GM06990 (cell line): ENCODE measurements at regions not wholly inside any gene's neighbourhood (a gene's known extent, or its start where the extent isn't known, plus 50 kb on each side); places are given as distances from the start of the nearest gene placed in this dataset.
A peak's percentile ranks its signal among the peaks of the same experiment; 100 is the strongest.
"Not testable (repeated sequence)": the region's sequence is repeated elsewhere in the genome, so short reads cannot be mapped to it uniquely, and the experiment has no call there.

ENCODE experiments used
- DNase-seq: peaks from one replicate; pipeline ENCODE4 v3.0.0-alpha.2; 2011; ENCODE audit not compliant: insufficient read length; ENCODE audit errors: extremely low read depth
- H3K27me3 ChIP-seq: replicated peaks from 2 replicates; pipeline ENCODE4 v1.6.0; 2011; ENCODE audit warnings: low read length; ENCODE audit not compliant: control insufficient read depth, insufficient read depth
- H3K36me3 ChIP-seq: 2 replicates; pipeline ENCODE4 v1.5.1; 2011; ENCODE audit warnings: low read length; ENCODE audit not compliant: control insufficient read depth, insufficient read depth
- H3K4me3 ChIP-seq: replicated peaks from 2 replicates; pipeline ENCODE4 v1.5.1; 2011; ENCODE audit warnings: low read depth, mild to moderate bottlenecking, control low read depth, low read length
- CTCF ChIP-seq: IDR thresholded peaks from 2 replicates; pipeline ENCODE4 v1.5.1; 2011; ENCODE audit warnings: low read length, control low read depth, mild to moderate bottlenecking, inconsistent platforms; ENCODE audit not compliant: insufficient read depth, poor library complexity, severe bottlenecking

GRCh38 chr10:26627324-26627723 lies 70.2 kb upstream of the PDSS1 start:
- peak; percentile 24 for DNase-seq
- Histone ChIP-seq H3K4me3 (no peak overlapping the region), H3K36me3 (no peaks in the 10 kb centered on the region), H3K27me3 (no peaks in the 10 kb centered on the region)
- TF ChIP-seq CTCF = peak; percentile 23

- no peaks in the 10 kb centered on the region for H3K27me3 ChIP-seq
- H3K36me3 ChIP-seq = no peaks in the 10 kb centered on the region
- DNase-seq = no peak
- TF ChIP-seq CTCF = no peak
- no peak overlapping the region for H3K4me3 ChIP-seq
Measured at GRCh38 chr10:26628395-26628794, 69.1 kb upstream of the PDSS1 start.

GRCh38 chr10:26632171-26632570 lies 65.3 kb upstream of the PDSS1 start:
- not testable (repeated sequence) for H3K4me3 ChIP-seq, DNase-seq, H3K36me3 ChIP-seq, H3K27me3 ChIP-seq

GRCh38 chr10:26634111-26634510 lies 63.4 kb upstream of the PDSS1 start:
- H3K4me3 ChIP-seq, DNase-seq, H3K36me3 ChIP-seq, H3K27me3 ChIP-seq: not testable (repeated sequence)

- no peak for TF ChIP-seq CTCF
- DNase-seq = no peak
- no peaks in the 10 kb centered on the region for H3K36me3 ChIP-seq
- no peaks in the 10 kb centered on the region for H3K27me3 ChIP-seq
- no peak overlapping the region for H3K4me3 ChIP-seq
Measured at GRCh38 chr10:26637521-26638275, 59.8 kb upstream of the PDSS1 start.

GRCh38 chr10:26640391-26640790 lies 57.1 kb upstream of the PDSS1 start:
- no peaks in the 10 kb centered on the region for H3K36me3 ChIP-seq
- H3K4me3 ChIP-seq = no peak overlapping the region
- DNase-seq = no peak
- no peaks in the 10 kb centered on the region for H3K27me3 ChIP-seq
- TF ChIP-seq CTCF = no peak
